Duodenal mucosa (tissue), 2 donors: ENCODE measurements at regions not wholly inside any gene's neighbourhood (a gene's known extent, or its start where the extent isn't known, plus 50 kb on each side); places are given as distances from the start of the nearest gene placed in this dataset.

Experiments used
- H3K27ac ChIP-seq: one replicate; pipeline ENCODE4 v1.7.0; 2013; ENCODE audit warnings: low read depth, low read length
- H3K27me3 ChIP-seq, 2 donors: one replicate each; pipeline ENCODE4 v1.7.0; 2013; ENCODE audit warnings: low read length in 2 of 2, control low read depth in 1 of 2; ENCODE audit not compliant: insufficient read depth in 2 of 2, control insufficient read depth in 1 of 2
- H3K36me3 ChIP-seq, 2 donors: one replicate each; pipeline ENCODE4 v1.7.0; 2013; ENCODE audit warnings: low read length in 2 of 2, control low read depth in 1 of 2; ENCODE audit not compliant: insufficient read depth in 2 of 2, control insufficient read depth in 1 of 2
- H3K4me1 ChIP-seq, 2 donors: one replicate each; pipeline ENCODE4 v1.7.0; 2013; ENCODE audit warnings: low read length in 2 of 2, control low read depth in 1 of 2; ENCODE audit not compliant: insufficient read depth in 2 of 2, control insufficient read depth in 1 of 2
- H3K4me3 ChIP-seq, 2 donors: one replicate each; pipeline ENCODE4 v1.7.0; 2013; ENCODE audit warnings: low read length in 2 of 2, low read depth in 1 of 2
- H3K9ac ChIP-seq, 2 donors: one replicate each; pipeline ENCODE4 v1.7.0; 2013; ENCODE audit warnings: low read length in 2 of 2, low read depth in 1 of 2
- H3K9me3 ChIP-seq, 2 donors: one replicate each; pipeline ENCODE4 v1.7.0; 2013; ENCODE audit warnings: low read length in 2 of 2, control low read depth in 1 of 2; ENCODE audit not compliant: control insufficient read depth in 1 of 2

DNA sequence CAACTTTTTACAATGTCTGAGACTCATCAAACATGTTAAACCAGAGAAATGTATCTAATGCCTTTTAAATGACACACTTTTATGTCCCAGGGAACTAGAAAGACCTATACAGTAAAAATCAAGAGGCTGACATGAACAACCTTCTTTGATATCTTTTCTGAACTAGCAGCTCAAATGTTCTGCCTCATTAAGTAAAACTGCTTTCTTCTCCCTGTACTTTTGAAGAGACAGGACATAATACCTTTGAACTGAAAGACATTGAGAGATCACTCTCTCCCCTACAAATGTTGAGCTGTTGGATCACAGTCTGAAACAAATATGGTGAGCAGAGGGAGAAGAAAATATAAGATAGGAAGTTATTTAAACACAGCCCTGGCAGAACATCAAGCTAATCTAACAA, 123.0 kb downstream of the FAM181B start:
- H3K9ac ChIP-seq: no peak overlapping the region
- no peaks in the 10 kb centered on the region for H3K27me3 ChIP-seq
- no peak overlapping the region for H3K4me3 ChIP-seq
- no peak overlapping the region for H3K27ac ChIP-seq
- no peaks in the 10 kb centered on the region for H3K9me3 ChIP-seq
- no peaks in the 10 kb centered on the region for H3K4me1 ChIP-seq
- no peaks in the 10 kb centered on the region for H3K36me3 ChIP-seq

DNA sequence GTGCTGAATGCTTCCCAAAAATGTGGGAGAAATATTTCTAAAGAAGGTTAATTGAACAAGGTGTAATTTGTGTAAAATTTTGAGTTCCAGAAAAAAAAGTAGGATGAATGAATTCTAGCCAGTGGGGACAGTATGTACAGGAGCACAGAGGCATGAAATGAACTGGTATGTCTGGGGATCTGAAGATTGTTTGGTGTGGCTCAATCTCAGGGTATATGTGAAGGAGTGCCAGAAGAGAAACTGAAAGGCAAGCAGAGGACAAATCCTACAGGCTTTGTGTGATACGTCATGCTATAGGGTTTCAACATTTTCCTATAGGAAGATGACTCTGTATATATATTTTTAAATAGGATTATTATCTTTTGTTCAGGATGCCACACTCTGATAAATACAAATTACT, 126.9 kb downstream of the FAM181B start:
- Histone ChIP-seq H3K36me3 (no peaks in the 10 kb centered on the region), H3K27me3 (no peaks in the 10 kb centered on the region), H3K9me3 (no peaks in the 10 kb centered on the region), H3K4me3 (no peak overlapping the region), H3K4me1 (no peaks in the 10 kb centered on the region), H3K9ac (no peak overlapping the region), H3K27ac (no peak overlapping the region)

DNA sequence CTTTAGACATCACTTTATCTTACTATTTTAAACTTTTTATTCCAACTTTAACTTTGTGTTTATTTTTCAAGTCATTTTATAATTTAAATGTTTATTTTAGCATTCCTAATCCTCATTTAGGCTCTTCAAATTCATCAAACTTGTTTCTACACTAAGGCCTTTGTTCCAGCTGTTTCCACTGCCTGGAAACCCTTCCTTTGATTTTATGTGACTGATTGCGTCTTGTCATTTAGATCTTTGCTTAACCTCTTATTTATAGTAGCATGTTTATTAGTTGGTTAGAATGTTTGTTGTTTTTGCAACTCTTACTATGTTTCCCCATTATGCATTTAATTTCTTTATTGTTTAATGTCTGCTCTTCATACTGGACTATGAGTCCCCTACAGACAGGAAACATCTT, 132.0 kb downstream of the FAM181B start:
- Histone ChIP-seq H3K9me3 (no peaks in the 10 kb centered on the region), H3K36me3 (no peaks in the 10 kb centered on the region), H3K27ac (no peak overlapping the region), H3K9ac (no peak overlapping the region), H3K4me3 (no peak overlapping the region), H3K27me3 (no peaks in the 10 kb centered on the region), H3K4me1 (no peaks in the 10 kb centered on the region)

- Histone ChIP-seq H3K4me1 (no peaks in the 10 kb centered on the region), H3K27ac (no peak overlapping the region), H3K27me3 (no peaks in the 10 kb centered on the region), H3K36me3 (no peaks in the 10 kb centered on the region), H3K9ac (no peak overlapping the region), H3K9me3 (no peaks in the 10 kb centered on the region), H3K4me3 (no peak overlapping the region)
Measured at GRCh38 chr11:82599836-82600235, 133.8 kb downstream of the FAM181B start.

GRCh38 chr11:82586581-82586980, 147.1 kb downstream of the FAM181B start:
- Histone ChIP-seq H3K36me3 (no peaks in the 10 kb centered on the region), H3K9me3 (no peaks in the 10 kb centered on the region), H3K4me3 (no peak overlapping the region), H3K4me1 (no peaks in the 10 kb centered on the region), H3K9ac (no peak overlapping the region), H3K27me3 (no peaks in the 10 kb centered on the region), H3K27ac (no peak overlapping the region)

DNA sequence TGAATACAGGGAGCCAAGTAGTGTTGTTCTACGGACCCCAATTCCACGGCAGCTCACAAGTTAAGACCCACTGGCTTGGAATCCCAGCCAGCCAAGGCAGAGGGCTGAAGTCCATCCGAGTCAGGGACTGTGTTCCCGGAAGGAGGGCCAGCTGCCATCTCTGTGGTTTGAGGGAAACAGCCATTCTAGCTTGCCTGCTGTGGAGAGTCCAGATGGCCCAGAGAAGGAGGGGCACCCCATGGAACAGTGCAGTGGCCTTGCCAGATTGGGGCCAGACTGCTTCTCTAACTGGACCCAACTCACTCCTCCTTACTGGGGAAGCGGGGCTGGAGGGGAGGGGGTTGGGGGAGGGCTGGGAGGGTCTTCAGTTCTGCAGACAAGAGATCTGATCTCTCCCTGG, 156.4 kb downstream of the FAM181B start:
- Histone ChIP-seq H3K27ac (no peak overlapping the region), H3K9ac (no peak overlapping the region), H3K36me3 (no peaks in the 10 kb centered on the region), H3K27me3 (no peaks in the 10 kb centered on the region), H3K9me3 (no peaks in the 10 kb centered on the region), H3K4me1 (no peaks in the 10 kb centered on the region), H3K4me3 (no peak overlapping the region)

GRCh38 chr11:82560836-82561235, 172.8 kb downstream of the FAM181B start:
- Histone ChIP-seq H3K4me1 (no peaks in the 10 kb centered on the region), H3K36me3 (no peaks in the 10 kb centered on the region), H3K27me3 (no peaks in the 10 kb centered on the region), H3K4me3 (no peak overlapping the region), H3K9ac (no peak overlapping the region), H3K27ac (no peak overlapping the region), H3K9me3 (no peaks in the 10 kb centered on the region)

DNA sequence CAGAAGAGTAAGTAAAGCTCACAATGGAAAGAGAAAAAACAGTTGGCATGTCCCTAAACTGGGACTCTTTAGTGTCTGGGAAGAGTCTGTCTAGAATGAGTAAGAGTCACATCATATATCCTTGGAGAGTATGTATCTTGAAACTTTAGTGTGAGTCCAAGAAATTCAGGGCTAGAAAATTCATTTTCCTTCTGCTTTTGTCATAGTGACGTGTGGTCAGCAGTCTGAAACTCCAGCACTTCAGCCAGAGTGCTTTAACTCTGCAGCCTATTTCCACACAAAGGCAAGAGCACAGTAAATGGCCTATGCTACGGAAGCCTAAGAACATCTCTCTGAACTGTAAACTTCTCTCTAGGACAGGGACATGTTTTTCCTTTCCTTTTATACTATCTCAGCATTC, 174.1 kb downstream of the FAM181B start:
- H3K27me3 ChIP-seq: no peaks in the 10 kb centered on the region
- H3K9ac ChIP-seq: no peak overlapping the region
- H3K36me3 ChIP-seq: no peaks in the 10 kb centered on the region
- H3K4me3 ChIP-seq: no peak overlapping the region
- no peaks in the 10 kb centered on the region for H3K4me1 ChIP-seq
- H3K9me3 ChIP-seq: no peaks in the 10 kb centered on the region
- no peak overlapping the region for H3K27ac ChIP-seq

GRCh38 chr11:82557274-82557673, 176.4 kb downstream of the FAM181B start:
- Histone ChIP-seq H3K27me3 (no peaks in the 10 kb centered on the region), H3K27ac (no peak overlapping the region), H3K4me1 (no peaks in the 10 kb centered on the region), H3K9ac (no peak overlapping the region), H3K9me3 (no peaks in the 10 kb centered on the region), H3K4me3 (no peak overlapping the region), H3K36me3 (no peaks in the 10 kb centered on the region)

GRCh38 chr11:82556210-82556609, 177.5 kb downstream of the FAM181B start:
- Histone ChIP-seq H3K27me3 (no peaks in the 10 kb centered on the region), H3K9me3 (no peaks in the 10 kb centered on the region), H3K4me3 (no peak overlapping the region), H3K36me3 (no peaks in the 10 kb centered on the region), H3K27ac (no peak overlapping the region), H3K9ac (no peak overlapping the region), H3K4me1 (no peaks in the 10 kb centered on the region)
